GM23338 (cell line): ENCODE measurements at regions not wholly inside any gene's neighbourhood (a gene's known extent, or its start where the extent isn't known, plus 50 kb on each side); places are given as distances from the start of the nearest gene placed in this dataset.

Source experiments
- ATAC-seq: fragments of 200-7000 bp; cut with Tn5 transposase; 3 replicates; pipeline ENCODE4 v1.9.1; 2020
- DNase-seq: peaks from one replicate; pipeline ENCODE4 v3.0.0-alpha.2; 2015; ENCODE audit warnings: low spot score
- H2AFZ ChIP-seq: fragments of 200-600 bp; sonication (generic); 2 replicates; pipeline ENCODE4 v1.8.0; 2016; ENCODE audit warnings: antibody characterized with exemption, mild to moderate bottlenecking, moderate library complexity
- H3F3A ChIP-seq: fragments of 200-600 bp; sonication (generic); replicated peaks from 2 replicates; pipeline ENCODE4 v1.8.0; 2017; ENCODE audit warnings: antibody characterized with exemption, mixed run types, low read depth
- H3K27ac ChIP-seq: fragments of 200-600 bp; sonication (generic); 2 replicates; pipeline ENCODE4 v1.6.1; 2016; ENCODE audit warnings: low read depth
- H3K27me3 ChIP-seq: fragments of 200-600 bp; sonication (generic); 2 replicates; pipeline ENCODE4 v1.8.0; 2016; ENCODE audit warnings: mild to moderate bottlenecking, mixed run types, moderate library complexity; ENCODE audit not compliant: insufficient read depth
- H3K36me3 ChIP-seq: fragments of 200-600 bp; sonication (generic); 2 replicates; pipeline ENCODE4 v1.8.0; 2016; ENCODE audit warnings: mild to moderate bottlenecking; ENCODE audit not compliant: insufficient read depth
- H3K4me1 ChIP-seq: fragments of 200-600 bp; sonication (generic); 2 replicates; pipeline ENCODE4 v1.8.0; 2016; ENCODE audit warnings: mild to moderate bottlenecking, moderate library complexity; ENCODE audit not compliant: insufficient read depth
- H3K4me2 ChIP-seq: fragments of 200-600 bp; sonication (generic); 2 replicates; pipeline ENCODE4 v1.7.1; 2017; ENCODE audit warnings: mixed run types
- H3K4me3 ChIP-seq: fragments of 200-600 bp; sonication (generic); 2 replicates; pipeline ENCODE4 v1.6.1; 2016; ENCODE audit warnings: mixed run types
- H3K79me2 ChIP-seq: fragments of 200-600 bp; sonication (generic); replicated peaks from 2 replicates; pipeline ENCODE4 v1.8.0; 2017; ENCODE audit warnings: mild to moderate bottlenecking; ENCODE audit not compliant: insufficient read depth
- H3K9me2 ChIP-seq: fragments of 200-600 bp; sonication (generic); 2 replicates; pipeline ENCODE4 v1.8.0; 2017; ENCODE audit not compliant: insufficient read depth
- H4K20me1 ChIP-seq: fragments of 200-600 bp; sonication (generic); replicated peaks from 2 replicates; pipeline ENCODE4 v1.8.0; 2017; ENCODE audit warnings: mild to moderate bottlenecking; ENCODE audit not compliant: insufficient read depth
- H3K27ac Mint-ChIP-seq: 2 replicates; pipeline ENCODE4 v1.8.0; 2020; ENCODE audit warnings: inconsistent platforms, mild to moderate bottlenecking, moderate library complexity, mixed read lengths
- H3K27me3 Mint-ChIP-seq: 3 replicates; pipeline ENCODE4 v1.8.0; 2022; ENCODE audit warnings: low read depth, mild to moderate bottlenecking, moderate library complexity, mixed read lengths, inconsistent platforms; ENCODE audit not compliant: insufficient read depth, poor library complexity
- H3K36me3 Mint-ChIP-seq: 3 replicates; pipeline ENCODE4 v1.8.0; 2021; ENCODE audit warnings: low read depth, mild to moderate bottlenecking, inconsistent platforms, moderate library complexity, mixed read lengths
- H3K4me1 Mint-ChIP-seq: 3 replicates; pipeline ENCODE4 v1.8.0; 2020; ENCODE audit warnings: mild to moderate bottlenecking, inconsistent platforms, mixed read lengths
- H3K4me3 Mint-ChIP-seq: 3 replicates; pipeline ENCODE4 v1.8.0; 2021; ENCODE audit warnings: moderate library complexity, mild to moderate bottlenecking, inconsistent platforms, mixed read lengths
- H3K9me3 Mint-ChIP-seq: 3 replicates; pipeline ENCODE4 v1.8.0; 2020; ENCODE audit warnings: moderate library complexity, mild to moderate bottlenecking, inconsistent platforms, mixed read lengths
- CTCF ChIP-seq, 2 experiments: fragments of 200-600 bp in 1 of 2; sonication (generic) in 1 of 2; conservative IDR thresholded peaks; 2 replicates each; pipeline versions ENCODE4 v1.5.1 to v1.6.1; 2016 to 2017; ENCODE audit warnings: antibody characterized with exemption in 2 of 2, low read depth in 2 of 2, mild to moderate bottlenecking in 2 of 2, moderate library complexity in 1 of 2
- ETS1 ChIP-seq: IDR thresholded peaks from 2 replicates; pipeline ENCODE4 v1.6.1; 2016; ENCODE audit warnings: antibody characterized with exemption
- EZH2 ChIP-seq: fragments of 200-600 bp; sonication (generic); IDR thresholded peaks from one replicate; pipeline ENCODE4 v1.8.0; 2017; ENCODE audit warnings: antibody characterized with exemption, mild to moderate bottlenecking, low read depth; ENCODE audit not compliant: unreplicated experiment
- EZH2phosphoT487 ChIP-seq: fragments of 200-600 bp; sonication (generic); IDR thresholded peaks from one replicate; pipeline ENCODE4 v1.8.1; 2018; ENCODE audit warnings: antibody characterized with exemption; ENCODE audit not compliant: unreplicated experiment
- NANOG ChIP-seq: IDR thresholded peaks from 2 replicates; pipeline ENCODE4 v1.6.1; 2016; ENCODE audit warnings: antibody characterized with exemption, borderline replicate concordance
- POLR2AphosphoS5 ChIP-seq: IDR thresholded peaks from 2 replicates; pipeline ENCODE4 v1.6.1; 2016; ENCODE audit warnings: antibody characterized with exemption, low read depth
- REST ChIP-seq: IDR thresholded peaks from one replicate; pipeline ENCODE4 v1.6.1; 2018; ENCODE audit warnings: antibody characterized with exemption; ENCODE audit not compliant: unreplicated experiment
- STAT1 ChIP-seq: IDR thresholded peaks from one replicate; pipeline ENCODE4 v1.6.1; 2016; ENCODE audit warnings: antibody characterized with exemption; ENCODE audit not compliant: unreplicated experiment
- ZNF331 ChIP-seq: fragments of 250-450 bp; sonication (Bioruptor Pico); IDR thresholded peaks from 2 replicates; pipeline ENCODE4 v1.5.0; 2020; ENCODE audit warnings: low read depth, mild to moderate bottlenecking, moderate library complexity

GRCh38 chr1:232267837-232268598 lies 361.9 kb downstream of the SIPA1L2 start (continued):
- TF ChIP-seq CTCF (conservative IDR thresholded peaks at IDR 0.05; ENCODE audit: low read depth in 2 of 2) (no peak), STAT1 (no peak), EZH2 (no peak), ETS1 (no peak), REST (no peak), NANOG (no peak)

GRCh38 chr1:232267092-232267836 lies 362.7 kb downstream of the SIPA1L2 start:
- Mint-ChIP-seq H3K4me3 (no peak overlapping the region), H3K4me1 (peaks cover 18% of the 10 kb centered on the region), H3K9me3 (no peaks in the 10 kb centered on the region), H3K27ac (no peak overlapping the region), H3K27me3 (peaks cover 1% of the 10 kb centered on the region), H3K36me3 (peaks cover 2% of the 10 kb centered on the region; the same call in 1 of the 3 replicates)
- Histone ChIP-seq H3K27me3 (no peaks in the 10 kb centered on the region), H4K20me1 (no peaks in the 10 kb centered on the region), H3K4me1 (peaks cover 18% of the 10 kb centered on the region), H3K4me2 (no peak overlapping the region), H3K4me3 (no peak overlapping the region), H3K79me2 (no peaks in the 10 kb centered on the region), H3K36me3 (0 out of 2 replicates have a peak, but pooled peaks cover 2% of the 10 kb centered on the region), H3F3A (no peaks in the 10 kb centered on the region), H3K27ac (no peak overlapping the region), H2AFZ (no peak overlapping the region), H3K9me2 (peaks cover 2% of the 10 kb centered on the region)
- ATAC-seq (no peak), DNase-seq (no peak)
- no peak for TF ChIP-seq ZNF331
- no peak for TF ChIP-seq POLR2AphosphoS5
- TF ChIP-seq REST, result no peak
- TF ChIP-seq EZH2phosphoT487, result no peak
- TF ChIP-seq CTCF (conservative IDR thresholded peaks at IDR 0.05; ENCODE audit: low read depth in 2 of 2), result no peak
- no peak for TF ChIP-seq NANOG
